PC-3 (cell line): ENCODE measurements at regions not wholly inside any gene's neighbourhood (a gene's known extent, or its start where the extent isn't known, plus 50 kb on each side); places are given as distances from the start of the nearest gene placed in this dataset.

ENCODE experiments used
- ATAC-seq: fragments of 200-7000 bp; cut with Tn5 transposase; 2 replicates; pipeline ENCODE4 v1.9.1; 2020; ENCODE audit warnings: mild to moderate bottlenecking, moderate library complexity
- BruUV-seq: library from RNA; stranded (reverse); fragments of 400-500 nt; replicated peaks from 2 replicates; lab custom pipeline; 2021; lab: Mats Ljungman, UMichigan
- CTCF ChIA-PET: fragments of 300-600 bp; sonication (Branson Sonifier 250); formaldehyde crosslinking; loops from one replicate; lab custom pipeline; 2022; ENCODE audit warnings: antibody characterized with exemption; lab: Charles Lee
- POLR2A ChIA-PET: fragments of 300-600 bp; sonication (Branson Sonifier 250); formaldehyde crosslinking; loops from one replicate; lab custom pipeline; 2022; ENCODE audit warnings: antibody characterized with exemption; ENCODE audit not compliant: unreplicated experiment; lab: Charles Lee
- DNase-seq: peaks from one replicate; pipeline ENCODE4 v3.0.0-alpha.2; 2015
- H2AFZ ChIP-seq: fragments of 300-600 bp; sonication (generic); 2 replicates; pipeline ENCODE4 v1.6.0; 2016; ENCODE audit warnings: antibody characterized with exemption, low read length
- H3F3A ChIP-seq: fragments of 300-600 bp; sonication (generic); one replicate; pipeline ENCODE4 v1.6.0; 2017; ENCODE audit warnings: antibody characterized with exemption, low read length, control low read depth, mild to moderate bottlenecking; ENCODE audit not compliant: unreplicated experiment
- H3K27ac ChIP-seq: fragments of 300-600 bp; sonication (generic); 2 replicates; pipeline ENCODE4 v1.5.1; 2016; ENCODE audit warnings: mild to moderate bottlenecking, low read length
- H3K27me3 ChIP-seq: fragments of 300-600 bp; sonication (generic); 2 replicates; pipeline ENCODE4 v1.6.1; 2016; ENCODE audit warnings: low read length, mixed read lengths
- H3K36me3 ChIP-seq: fragments of 300-600 bp; sonication (generic); 2 replicates; pipeline ENCODE4 v1.6.1; 2016; ENCODE audit warnings: low read depth, mixed run types, low read length, mixed read lengths
- H3K4me1 ChIP-seq: fragments of 300-600 bp; sonication (generic); 2 replicates; pipeline ENCODE4 v1.5.1; 2016; ENCODE audit warnings: low read length; ENCODE audit not compliant: insufficient read depth
- H3K4me2 ChIP-seq: fragments of 300-600 bp; sonication (generic); 2 replicates; pipeline ENCODE4 v1.6.0; 2016; ENCODE audit warnings: low read length
- H3K4me3 ChIP-seq: fragments of 300-600 bp; sonication (generic); 2 replicates; pipeline ENCODE4 v1.5.1; 2016; ENCODE audit warnings: mild to moderate bottlenecking, low read length, mixed read lengths
- H3K79me2 ChIP-seq: fragments of 300-600 bp; sonication (generic); 2 replicates; pipeline ENCODE4 v1.6.1; 2017; ENCODE audit warnings: low read length, mixed read lengths
- H3K9ac ChIP-seq: fragments of 300-600 bp; sonication (generic); 2 replicates; pipeline ENCODE4 v1.6.0; 2016; ENCODE audit warnings: mild to moderate bottlenecking, low read length
- H3K9me2 ChIP-seq: fragments of 300-600 bp; sonication (generic); replicated peaks from 2 replicates; pipeline ENCODE4 v1.6.1; 2016; ENCODE audit warnings: mixed run types, low read length, mixed read lengths
- H3K9me3 ChIP-seq: fragments of 300-600 bp; sonication (generic); 2 replicates; pipeline ENCODE4 v1.6.1; 2016; ENCODE audit warnings: low read length, mixed read lengths
- H4K20me1 ChIP-seq: fragments of 300-600 bp; sonication (generic); 2 replicates; pipeline ENCODE4 v1.6.1; 2016; ENCODE audit warnings: low read length, mixed read lengths
- CTCF ChIP-seq: fragments of 300-600 bp; sonication (generic); conservative IDR thresholded peaks from 2 replicates; pipeline ENCODE4 v1.5.1; 2017; ENCODE audit warnings: antibody characterized with exemption, low read depth, mild to moderate bottlenecking, low read length
- EZH2 ChIP-seq: fragments of 300-600 bp; sonication (generic); IDR thresholded peaks from one replicate; pipeline ENCODE4 v1.6.1; 2017; ENCODE audit warnings: antibody characterized with exemption, mild to moderate bottlenecking, low read length; ENCODE audit not compliant: unreplicated experiment
- EZH2phosphoT487 ChIP-seq: fragments of 300-600 bp; sonication (generic); IDR thresholded peaks from 2 replicates; pipeline ENCODE4 v1.6.1; 2018; ENCODE audit warnings: mild to moderate bottlenecking, antibody characterized with exemption, low read length, borderline replicate concordance
- intact Hi-C: fragments of 100-400 bp; cut with micrococcal nuclease; formaldehyde crosslinking; loops from 2 replicates; pipeline ENCODE4 v1.9.0; 2023

GRCh38 chr2:103977241-103977640 is 876.7 kb upstream of the POU3F3 start:
- H3K9ac ChIP-seq, result no peak overlapping the region
- peaks cover 21% of the 10 kb centered on the region; the same call in 1 of the 2 replicates for H3K27me3 ChIP-seq
- DNase-seq (no peak), ATAC-seq (no peak)
- no peak overlapping the region for H3K27ac ChIP-seq
- H3F3A ChIP-seq, result no peaks in the 10 kb centered on the region
- no peak overlapping the region for H3K4me2 ChIP-seq
- H3K4me1 ChIP-seq, result no peaks in the 10 kb centered on the region
- ChIA-PET POLR2A (no interaction called here), CTCF (no interaction called here)
- TF ChIP-seq EZH2phosphoT487 (no peak), CTCF (no peak), EZH2 (no peak)
- intact Hi-C loops, result no loop called here
- H3K36me3 ChIP-seq, result no peaks in the 10 kb centered on the region
- no peaks in the 10 kb centered on the region for H4K20me1 ChIP-seq
- H3K79me2 ChIP-seq, result no peaks in the 10 kb centered on the region
- no TSS peak for BruUV-seq
- H3K4me3 ChIP-seq, result no peak overlapping the region
- H2AFZ ChIP-seq, result no peak overlapping the region
- H3K9me2 ChIP-seq, result no peaks in the 10 kb centered on the region
- no peaks in the 10 kb centered on the region for H3K9me3 ChIP-seq

- TF ChIP-seq EZH2phosphoT487, result no peak
- TF ChIP-seq EZH2, result no peak
- no peak for TF ChIP-seq CTCF
- ChIA-PET POLR2A (no interaction called here), CTCF (no interaction called here)
- Histone ChIP-seq H3K9ac (no peak overlapping the region), H3K4me1 (no peaks in the 10 kb centered on the region), H3K27ac (no peak overlapping the region), H3K79me2 (no peaks in the 10 kb centered on the region), H3K4me3 (no peak overlapping the region), H2AFZ (no peak overlapping the region), H3K9me3 (no peaks in the 10 kb centered on the region), H3K4me2 (no peak overlapping the region), H3F3A (no peaks in the 10 kb centered on the region), H3K36me3 (no peaks in the 10 kb centered on the region), H4K20me1 (no peaks in the 10 kb centered on the region), H3K27me3 (peaks cover 21% of the 10 kb centered on the region; the same call in 1 of the 2 replicates), H3K9me2 (no peaks in the 10 kb centered on the region)
- ATAC-seq, result no peak
- DNase-seq, result no peak
- intact Hi-C loops, result no loop called here
- no TSS peak for BruUV-seq
Measured at GRCh38 chr2:103977668-103978067, 876.2 kb upstream of the POU3F3 start.

- no TSS peak for BruUV-seq
- H3K4me1 ChIP-seq, result no peaks in the 10 kb centered on the region
- no peak overlapping the region for H3K4me2 ChIP-seq
- H3K9me2 ChIP-seq, result no peaks in the 10 kb centered on the region
- DNase-seq (no peak), ATAC-seq (no peak)
- H3K36me3 ChIP-seq, result no peaks in the 10 kb centered on the region
- no peaks in the 10 kb centered on the region for H3K9me3 ChIP-seq
- ChIA-PET POLR2A (no interaction called here), CTCF (no interaction called here)
- peaks cover 14% of the 10 kb centered on the region; the same call in 1 of the 2 replicates for H3K27me3 ChIP-seq
- intact Hi-C loops, result no loop called here
- H3K4me3 ChIP-seq, result no peak overlapping the region
- no peaks in the 10 kb centered on the region for H3K79me2 ChIP-seq
- H4K20me1 ChIP-seq, result no peaks in the 10 kb centered on the region
- H3F3A ChIP-seq, result no peaks in the 10 kb centered on the region
- TF ChIP-seq EZH2phosphoT487, result no peak
- TF ChIP-seq CTCF, result no peak
- no peak for TF ChIP-seq EZH2
- no peak overlapping the region for H3K27ac ChIP-seq
- no peak overlapping the region for H2AFZ ChIP-seq
- no peak overlapping the region for H3K9ac ChIP-seq
Measured at GRCh38 chr2:103980401-103980800, 873.5 kb upstream of the POU3F3 start.
